ENCODE measurements at regions not wholly inside any gene's neighbourhood (a gene's known extent, or its start where the extent isn't known, plus 50 kb on each side); places are given as distances from the start of the nearest gene placed in this dataset.

GRCh38 chr13:34413538-34414210 is 528.4 kb upstream of the NBEA start:
- TF ChIP-seq GATA2 (IDR thresholded peaks at IDR 0.05; ENCODE audit: low read depth, low read length) (no peak), GATA3 (IDR thresholded peaks at IDR 0.05; ENCODE audit: low read depth, low read length) (no peak)

All from SH-SY5Y (cell line).